WTC11 (cell line): ENCODE measurements at regions not wholly inside any gene's neighbourhood (a gene's known extent, or its start where the extent isn't known, plus 50 kb on each side); places are given as distances from the start of the nearest gene placed in this dataset.

ENCODE experiments used
- CTCF ChIP-seq: fragments of 200-600 bp; IDR thresholded peaks from 2 replicates; pipeline ENCODE4 v1.8.0; 2022; ENCODE audit warnings: antibody characterized with exemption
- E2F4 ChIP-seq: sonication (generic); formaldehyde crosslinking; IDR thresholded peaks from 2 replicates; pipeline ENCODE4 v1.8.1; 2022; ENCODE audit warnings: low read depth, mild to moderate bottlenecking, moderate library complexity, missing genetic modification reagents, borderline replicate concordance

GRCh38 chr2:58495806-58496205, 254.7 kb upstream of the FANCL start:
- no peak for TF ChIP-seq CTCF
- no peak for TF ChIP-seq E2F4 (CRISPR knock-in tag)
